GM12875 (cell line): ENCODE measurements at regions not wholly inside any gene's neighbourhood (a gene's known extent, or its start where the extent isn't known, plus 50 kb on each side); places are given as distances from the start of the nearest gene placed in this dataset.

Source experiments
- H3K4me3 ChIP-seq: one replicate; pipeline ENCODE4 v1.5.1; 2011; ENCODE audit warnings: low read depth, low read length, control low read depth
- TF ChIP-seq, protein P1 (sequence below): IDR thresholded peaks from 2 replicates; pipeline ENCODE4 v1.5.1; 2011; ENCODE audit warnings: low read depth, mild to moderate bottlenecking, control low read depth, inconsistent platforms, low read length, moderate library complexity, borderline replicate concordance; ENCODE audit not compliant: insufficient read depth

DNA sequence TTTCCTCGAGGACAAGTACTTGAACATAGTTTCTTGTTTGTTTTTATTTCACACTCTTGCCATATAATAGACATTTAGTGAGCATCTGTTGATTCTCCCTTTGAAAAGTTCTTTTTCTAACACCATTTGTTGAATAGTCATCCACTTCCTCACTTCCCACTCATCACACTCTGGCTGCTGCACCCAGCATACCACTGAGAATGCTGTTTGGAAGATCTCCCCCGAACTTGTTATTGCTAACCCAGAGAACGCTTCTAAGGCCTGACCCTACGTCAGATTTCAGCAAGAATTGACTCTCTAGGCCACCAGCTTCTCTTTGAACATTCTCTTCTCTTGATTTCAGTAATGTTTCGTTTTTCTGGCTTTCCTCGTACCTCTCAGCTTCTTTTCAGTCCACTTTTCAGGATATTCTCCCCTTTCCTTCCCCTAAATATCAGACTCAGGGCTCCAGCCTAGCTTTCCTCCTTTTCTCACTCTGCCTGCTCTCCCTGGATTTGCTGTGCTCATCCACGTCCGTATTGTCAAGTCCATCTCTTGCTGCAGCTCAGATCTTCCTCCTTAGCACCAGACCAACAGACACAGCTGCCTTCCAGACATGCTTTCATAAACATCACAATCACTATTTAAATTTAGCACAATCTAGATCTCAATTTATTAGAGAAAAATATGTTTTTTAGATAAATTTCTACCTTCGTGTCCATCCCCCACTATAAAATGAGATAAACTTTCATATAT is 94.0 kb upstream of the SLC38A4 start:
- H3K4me3 ChIP-seq = no peak overlapping the region
- TF ChIP-seq, protein P1, sequence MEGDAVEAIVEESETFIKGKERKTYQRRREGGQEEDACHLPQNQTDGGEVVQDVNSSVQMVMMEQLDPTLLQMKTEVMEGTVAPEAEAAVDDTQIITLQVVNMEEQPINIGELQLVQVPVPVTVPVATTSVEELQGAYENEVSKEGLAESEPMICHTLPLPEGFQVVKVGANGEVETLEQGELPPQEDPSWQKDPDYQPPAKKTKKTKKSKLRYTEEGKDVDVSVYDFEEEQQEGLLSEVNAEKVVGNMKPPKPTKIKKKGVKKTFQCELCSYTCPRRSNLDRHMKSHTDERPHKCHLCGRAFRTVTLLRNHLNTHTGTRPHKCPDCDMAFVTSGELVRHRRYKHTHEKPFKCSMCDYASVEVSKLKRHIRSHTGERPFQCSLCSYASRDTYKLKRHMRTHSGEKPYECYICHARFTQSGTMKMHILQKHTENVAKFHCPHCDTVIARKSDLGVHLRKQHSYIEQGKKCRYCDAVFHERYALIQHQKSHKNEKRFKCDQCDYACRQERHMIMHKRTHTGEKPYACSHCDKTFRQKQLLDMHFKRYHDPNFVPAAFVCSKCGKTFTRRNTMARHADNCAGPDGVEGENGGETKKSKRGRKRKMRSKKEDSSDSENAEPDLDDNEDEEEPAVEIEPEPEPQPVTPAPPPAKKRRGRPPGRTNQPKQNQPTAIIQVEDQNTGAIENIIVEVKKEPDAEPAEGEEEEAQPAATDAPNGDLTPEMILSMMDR = no peak

DNA sequence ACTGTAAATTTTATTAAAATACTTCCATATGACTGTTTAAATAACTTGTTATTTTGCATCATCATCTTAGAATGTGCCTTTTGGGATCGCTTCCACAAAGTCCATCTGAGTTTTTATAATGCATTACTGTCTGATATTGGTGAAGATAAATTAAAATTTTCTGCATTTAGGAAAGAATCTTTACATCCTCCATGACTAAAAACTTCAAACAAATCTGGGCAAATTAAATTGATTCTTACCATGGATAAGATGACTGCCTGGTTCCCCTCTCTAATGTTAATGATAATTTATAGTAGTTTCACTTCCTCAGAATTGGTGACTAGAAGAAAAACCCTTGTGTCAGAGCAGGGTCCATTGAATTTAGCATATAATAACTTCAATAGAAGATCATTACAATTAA is 94.7 kb upstream of the SLC38A4 start:
- TF ChIP-seq, protein P1 = no peak
- H3K4me3 ChIP-seq = no peak overlapping the region

DNA sequence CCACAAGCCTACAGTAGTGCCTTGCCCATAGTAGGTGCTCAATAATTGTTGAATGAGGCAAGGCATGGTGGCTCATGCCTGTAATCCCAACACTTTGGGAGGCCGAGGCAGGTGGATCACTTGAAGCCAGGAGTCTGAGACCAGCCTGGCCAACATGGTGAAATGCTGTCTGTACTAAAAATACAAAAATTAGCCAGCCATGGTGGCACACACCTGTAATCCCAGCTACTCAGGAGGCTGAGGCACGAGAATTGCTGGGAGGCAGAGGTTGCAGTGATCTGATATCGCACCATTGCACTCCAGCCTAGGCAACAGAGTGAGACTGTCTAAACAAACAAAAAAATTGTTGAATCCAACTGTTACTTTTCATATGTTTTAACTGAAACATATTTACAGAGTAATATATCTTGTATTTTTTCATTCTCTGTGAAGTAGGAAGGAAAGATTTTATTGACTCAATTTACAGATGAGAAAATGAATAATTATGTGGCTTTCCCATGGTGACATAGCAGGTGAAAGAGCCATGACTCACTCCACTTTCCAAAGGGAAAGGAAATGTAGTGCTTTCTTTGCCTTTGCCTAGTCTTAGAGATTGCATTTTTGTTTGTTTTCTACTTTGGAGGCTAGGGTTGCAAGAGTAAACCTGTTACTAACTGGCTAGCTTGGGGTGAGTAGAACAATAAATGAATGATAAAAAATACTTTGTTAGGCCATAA is 95.4 kb upstream of the SLC38A4 start:
- no peak overlapping the region for H3K4me3 ChIP-seq
- TF ChIP-seq, protein P1 = no peak

DNA sequence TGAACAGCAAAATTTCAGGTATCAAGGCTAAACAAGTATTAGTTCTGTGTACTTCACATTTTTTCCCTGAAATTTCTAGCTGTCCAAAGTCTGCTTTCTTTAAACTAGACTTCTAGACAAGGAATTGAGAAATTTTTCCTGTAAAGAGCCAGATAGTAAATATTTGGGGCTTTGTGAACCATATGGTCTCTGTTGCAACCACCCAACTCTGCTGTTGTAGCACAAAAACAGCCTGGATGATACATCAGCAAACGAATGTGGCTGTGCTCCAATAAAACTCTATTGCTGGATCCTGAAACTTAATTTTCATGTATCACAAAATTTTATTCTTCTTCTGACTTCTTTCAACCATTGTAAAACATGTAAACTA is 96.0 kb upstream of the SLC38A4 start:
- TF ChIP-seq, protein P1 = no peak
- H3K4me3 ChIP-seq = no peak overlapping the region

DNA sequence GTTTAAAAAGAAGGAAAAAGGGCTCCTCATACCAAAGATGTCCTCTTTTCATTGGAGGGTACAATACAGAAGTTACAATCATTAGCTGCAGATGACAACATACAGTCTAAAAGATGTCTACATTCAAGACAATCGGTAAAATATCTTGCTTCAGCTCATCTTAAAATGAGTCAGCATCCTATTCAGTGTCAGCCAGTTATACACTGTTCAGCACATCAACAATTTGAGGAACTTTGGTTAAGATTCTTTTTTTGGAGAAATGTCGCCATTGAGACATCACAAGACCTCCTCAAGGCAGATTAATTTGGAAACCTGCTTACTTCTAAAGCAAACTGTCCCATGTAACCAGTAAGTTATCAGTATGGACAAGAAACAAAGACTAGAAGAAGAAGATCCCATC is 100.7 kb upstream of the SLC38A4 start:
- TF ChIP-seq, protein P1 = no peak

DNA sequence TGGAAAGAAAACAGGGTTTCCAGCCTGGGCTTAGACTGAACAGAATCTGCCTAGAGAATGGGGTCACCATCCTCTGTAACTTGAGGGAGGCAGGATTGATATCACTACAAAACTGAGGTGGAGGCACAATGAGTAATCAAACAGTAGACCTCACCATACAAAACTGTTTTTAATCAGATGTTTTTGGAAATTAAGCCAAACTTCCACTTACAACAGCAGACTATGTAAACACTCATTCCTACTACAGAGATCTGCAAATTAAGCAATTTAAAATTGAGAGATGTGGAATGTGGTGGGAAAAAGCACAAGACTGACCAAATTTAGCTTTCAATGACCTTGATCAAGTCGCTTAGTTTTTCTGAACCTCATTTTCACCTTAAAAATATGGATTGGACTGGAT is 104.3 kb upstream of the SLC38A4 start:
- H3K4me3 ChIP-seq = no peak overlapping the region
- TF ChIP-seq, protein P1 = no peak

More for the DNA sequence above, 100.7 kb upstream of the SLC38A4 start:
- no peak overlapping the region for H3K4me3 ChIP-seq

DNA sequence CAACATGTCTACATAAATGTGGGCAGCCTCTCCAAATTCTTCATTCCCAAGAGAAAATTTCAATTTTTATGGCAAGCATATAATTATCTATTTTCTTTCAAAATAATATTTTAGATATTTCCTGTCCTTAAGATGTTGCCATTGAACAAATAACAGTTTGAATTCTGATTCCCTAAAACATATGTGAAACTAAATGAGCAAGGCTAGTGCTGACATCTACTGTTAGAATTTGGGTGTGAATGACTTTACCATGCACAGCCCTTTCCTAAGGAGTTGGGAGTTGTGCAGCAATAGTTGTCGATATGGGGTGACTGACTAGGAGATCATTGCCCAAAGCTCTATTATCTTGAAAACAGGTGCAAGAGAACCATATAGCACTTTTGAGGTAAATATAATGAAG is 108.2 kb upstream of the SLC38A4 start:
- no peak overlapping the region for H3K4me3 ChIP-seq
- TF ChIP-seq, protein P1 = peak; percentile 26; the same call in 1 of the 2 replicates
